ENCODE measurements at regions not wholly inside any gene's neighbourhood (a gene's known extent, or its start where the extent isn't known, plus 50 kb on each side); places are given as distances from the start of the nearest gene placed in this dataset.

DNA sequence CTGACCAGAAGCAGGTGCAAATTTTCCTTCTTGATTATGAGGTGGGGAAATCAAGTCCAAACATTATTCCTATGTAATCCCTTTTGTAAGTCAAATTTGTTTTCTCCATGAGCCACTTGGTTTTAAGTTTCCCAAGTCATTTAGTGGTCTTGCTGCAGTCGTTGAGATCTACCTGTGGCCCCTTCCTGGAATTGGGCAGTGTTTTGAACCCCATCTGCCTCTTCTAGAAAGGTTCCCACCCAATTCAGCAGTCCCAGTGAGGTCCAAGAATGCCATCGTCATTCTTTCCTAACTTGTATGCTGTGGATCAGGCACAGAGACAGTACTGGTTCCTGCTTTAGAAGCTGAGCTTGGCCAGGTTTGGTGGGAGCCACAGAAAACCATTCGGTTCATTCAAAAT lies 77.8 kb upstream of the GNAZ start:
- TF ChIP-seq, protein P1, sequence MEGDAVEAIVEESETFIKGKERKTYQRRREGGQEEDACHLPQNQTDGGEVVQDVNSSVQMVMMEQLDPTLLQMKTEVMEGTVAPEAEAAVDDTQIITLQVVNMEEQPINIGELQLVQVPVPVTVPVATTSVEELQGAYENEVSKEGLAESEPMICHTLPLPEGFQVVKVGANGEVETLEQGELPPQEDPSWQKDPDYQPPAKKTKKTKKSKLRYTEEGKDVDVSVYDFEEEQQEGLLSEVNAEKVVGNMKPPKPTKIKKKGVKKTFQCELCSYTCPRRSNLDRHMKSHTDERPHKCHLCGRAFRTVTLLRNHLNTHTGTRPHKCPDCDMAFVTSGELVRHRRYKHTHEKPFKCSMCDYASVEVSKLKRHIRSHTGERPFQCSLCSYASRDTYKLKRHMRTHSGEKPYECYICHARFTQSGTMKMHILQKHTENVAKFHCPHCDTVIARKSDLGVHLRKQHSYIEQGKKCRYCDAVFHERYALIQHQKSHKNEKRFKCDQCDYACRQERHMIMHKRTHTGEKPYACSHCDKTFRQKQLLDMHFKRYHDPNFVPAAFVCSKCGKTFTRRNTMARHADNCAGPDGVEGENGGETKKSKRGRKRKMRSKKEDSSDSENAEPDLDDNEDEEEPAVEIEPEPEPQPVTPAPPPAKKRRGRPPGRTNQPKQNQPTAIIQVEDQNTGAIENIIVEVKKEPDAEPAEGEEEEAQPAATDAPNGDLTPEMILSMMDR (IDR thresholded peaks at IDR 0.05), result no peak
- no peak for TF ChIP-seq POLR2A (IDR thresholded peaks at IDR 0.05)
- no peak for TF ChIP-seq POLR2AphosphoS5 (IDR thresholded peaks at IDR 0.05)

Measured in breast epithelium (tissue), 3 donors.